Osteocyte (in vitro differentiated cells): ENCODE measurements at regions not wholly inside any gene's neighbourhood (a gene's known extent, or its start where the extent isn't known, plus 50 kb on each side); places are given as distances from the start of the nearest gene placed in this dataset.

Experiments
- DNase-seq: peaks from one replicate; pipeline ENCODE4 v3.0.0; 2021; ENCODE audit warnings: mixed read lengths; ENCODE audit not compliant: unreplicated experiment; ENCODE audit errors: extremely low spot score
- H3K27ac Mint-ChIP-seq: one replicate; pipeline ENCODE4 v1.8.0; 2021; ENCODE audit warnings: mild to moderate bottlenecking, mixed read lengths; ENCODE audit not compliant: unreplicated experiment
- H3K27me3 Mint-ChIP-seq: one replicate; pipeline ENCODE4 v1.8.0; 2021; ENCODE audit warnings: mixed read lengths; ENCODE audit not compliant: unreplicated experiment
- H3K36me3 Mint-ChIP-seq: one replicate; pipeline ENCODE4 v1.8.0; 2021; ENCODE audit warnings: mixed read lengths; ENCODE audit not compliant: unreplicated experiment
- H3K4me1 Mint-ChIP-seq: one replicate; pipeline ENCODE4 v1.8.0; 2021; ENCODE audit warnings: mixed read lengths; ENCODE audit not compliant: unreplicated experiment
- H3K4me3 Mint-ChIP-seq: one replicate; pipeline ENCODE4 v1.8.0; 2021; ENCODE audit warnings: mild to moderate bottlenecking, moderate library complexity, mixed read lengths; ENCODE audit not compliant: unreplicated experiment
- H3K9me3 Mint-ChIP-seq: one replicate; pipeline ENCODE4 v1.8.0; 2021; ENCODE audit warnings: mixed read lengths; ENCODE audit not compliant: unreplicated experiment
- TF ChIP-seq, protein P1 (sequence below): fragments of 200-600 bp; sonication (generic); IDR thresholded peaks from 2 replicates; pipeline ENCODE4 v1.5.0; 2021; ENCODE audit warnings: antibody characterized with exemption, mild to moderate bottlenecking, moderate library complexity

DNA sequence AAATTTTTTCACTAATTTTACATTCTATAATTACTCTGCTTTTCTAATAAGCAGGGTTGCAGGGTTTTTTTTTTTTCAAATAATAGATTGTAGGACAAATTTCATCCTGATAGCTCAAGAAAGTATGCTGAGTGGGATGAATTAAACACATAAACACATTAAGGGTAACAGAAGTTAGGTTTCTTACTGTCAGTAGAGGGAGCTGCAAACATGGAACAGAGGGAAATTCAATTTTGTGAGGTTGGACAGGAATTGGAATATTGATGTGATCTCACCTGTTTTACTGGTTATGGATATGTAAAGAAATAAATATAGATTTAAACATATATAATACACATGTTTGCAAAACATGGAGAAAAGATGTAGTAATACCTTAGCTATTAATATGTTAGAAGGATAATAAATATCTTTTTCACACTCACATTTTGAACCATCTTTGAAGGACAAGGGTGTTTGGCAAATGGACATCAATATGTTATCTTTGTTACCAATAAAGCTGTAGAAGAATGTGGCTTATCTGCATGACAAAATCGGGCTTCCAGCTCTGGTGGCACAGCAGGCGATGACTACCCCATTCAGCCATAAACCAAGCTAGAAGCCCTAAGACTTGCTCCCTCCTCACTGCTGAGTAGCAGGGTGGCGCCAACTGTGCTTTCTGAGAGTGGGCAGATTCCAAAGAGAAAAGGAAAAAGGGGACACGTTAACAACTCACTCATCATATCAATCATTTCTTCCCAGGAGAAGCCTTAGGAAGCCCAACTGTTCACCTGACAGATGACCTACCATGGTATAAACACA is 1257.4 kb downstream of the GATA3 start:
- no peak overlapping the region for H3K27ac Mint-ChIP-seq
- no peak for DNase-seq
- no peak overlapping the region for H3K4me3 Mint-ChIP-seq
- no peaks in the 10 kb centered on the region for H3K36me3 Mint-ChIP-seq
- no peaks in the 10 kb centered on the region for H3K27me3 Mint-ChIP-seq
- TF ChIP-seq, protein P1, sequence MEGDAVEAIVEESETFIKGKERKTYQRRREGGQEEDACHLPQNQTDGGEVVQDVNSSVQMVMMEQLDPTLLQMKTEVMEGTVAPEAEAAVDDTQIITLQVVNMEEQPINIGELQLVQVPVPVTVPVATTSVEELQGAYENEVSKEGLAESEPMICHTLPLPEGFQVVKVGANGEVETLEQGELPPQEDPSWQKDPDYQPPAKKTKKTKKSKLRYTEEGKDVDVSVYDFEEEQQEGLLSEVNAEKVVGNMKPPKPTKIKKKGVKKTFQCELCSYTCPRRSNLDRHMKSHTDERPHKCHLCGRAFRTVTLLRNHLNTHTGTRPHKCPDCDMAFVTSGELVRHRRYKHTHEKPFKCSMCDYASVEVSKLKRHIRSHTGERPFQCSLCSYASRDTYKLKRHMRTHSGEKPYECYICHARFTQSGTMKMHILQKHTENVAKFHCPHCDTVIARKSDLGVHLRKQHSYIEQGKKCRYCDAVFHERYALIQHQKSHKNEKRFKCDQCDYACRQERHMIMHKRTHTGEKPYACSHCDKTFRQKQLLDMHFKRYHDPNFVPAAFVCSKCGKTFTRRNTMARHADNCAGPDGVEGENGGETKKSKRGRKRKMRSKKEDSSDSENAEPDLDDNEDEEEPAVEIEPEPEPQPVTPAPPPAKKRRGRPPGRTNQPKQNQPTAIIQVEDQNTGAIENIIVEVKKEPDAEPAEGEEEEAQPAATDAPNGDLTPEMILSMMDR = peak; percentile 28
- H3K9me3 Mint-ChIP-seq = no peaks in the 10 kb centered on the region
- H3K4me1 Mint-ChIP-seq = no peaks in the 10 kb centered on the region

DNA sequence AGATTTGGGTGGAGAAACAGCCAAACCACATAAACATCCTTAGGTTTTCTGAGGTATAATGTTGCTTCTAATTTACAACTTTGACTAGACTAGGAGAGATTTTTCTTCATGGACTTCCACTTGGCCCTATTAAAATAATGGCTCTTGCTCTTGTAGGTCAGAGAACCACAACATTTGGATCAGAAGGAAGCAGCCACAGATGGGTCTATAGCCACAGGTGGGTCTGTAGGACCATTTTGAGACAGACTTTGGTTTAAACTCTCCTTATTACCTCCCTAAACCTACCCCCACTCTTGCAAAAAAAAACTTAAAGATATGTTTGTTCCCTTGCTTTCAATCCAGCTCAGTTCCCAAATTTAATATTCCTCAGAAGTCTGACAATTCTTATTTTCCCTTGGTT is 1260.8 kb downstream of the GATA3 start:
- H3K4me3 Mint-ChIP-seq = no peak overlapping the region
- H3K9me3 Mint-ChIP-seq = no peaks in the 10 kb centered on the region
- DNase-seq = no peak
- no peaks in the 10 kb centered on the region for H3K4me1 Mint-ChIP-seq
- TF ChIP-seq, protein P1 = no peak
- no peaks in the 10 kb centered on the region for H3K27me3 Mint-ChIP-seq
- H3K27ac Mint-ChIP-seq = no peak overlapping the region
- no peaks in the 10 kb centered on the region for H3K36me3 Mint-ChIP-seq

DNA sequence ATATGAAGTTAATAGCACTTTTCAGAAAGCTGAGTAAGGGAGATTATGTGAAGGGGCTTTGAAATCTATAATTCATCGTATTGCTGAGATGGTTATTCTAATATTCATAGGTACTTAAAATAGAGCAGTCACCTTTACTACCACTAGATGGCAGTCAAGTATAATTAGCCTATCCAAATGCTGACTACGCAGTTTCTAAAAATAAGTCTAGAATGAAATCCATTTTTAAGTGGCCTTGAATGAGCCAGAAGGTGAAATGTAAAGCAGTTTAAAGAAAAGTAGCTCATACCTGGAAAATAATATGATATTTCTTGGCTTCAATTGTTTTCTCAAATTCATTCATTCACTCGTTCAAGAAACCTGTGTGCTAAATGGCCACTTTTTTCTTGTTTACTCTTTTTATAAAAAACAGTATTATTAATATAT is 1277.1 kb downstream of the GATA3 start:
- Mint-ChIP-seq H3K36me3 (no peaks in the 10 kb centered on the region), H3K27ac (no peak overlapping the region), H3K27me3 (no peaks in the 10 kb centered on the region), H3K4me3 (no peak overlapping the region), H3K9me3 (no peaks in the 10 kb centered on the region), H3K4me1 (no peaks in the 10 kb centered on the region)
- TF ChIP-seq, protein P1 = peak; percentile 72
- no peak for DNase-seq

DNA sequence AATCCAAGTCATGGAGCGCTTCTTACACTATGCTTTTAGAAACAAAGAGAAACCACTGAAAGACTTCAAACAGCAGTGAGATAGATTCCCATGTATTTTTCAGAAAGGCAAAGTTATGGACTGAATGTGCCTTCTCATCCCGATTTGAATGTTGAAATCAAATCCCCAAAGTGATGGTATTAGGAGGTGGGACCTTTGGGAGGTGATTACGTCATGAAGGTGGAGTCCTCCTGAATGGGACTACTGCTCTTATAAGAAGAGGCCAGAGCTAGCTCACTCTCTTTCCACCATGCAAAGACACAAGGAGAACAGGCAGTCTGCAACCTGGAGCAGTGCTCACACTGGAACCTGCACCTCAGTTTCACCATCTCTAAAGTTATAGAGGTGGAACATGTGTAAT is 1279.8 kb downstream of the GATA3 start:
- no peak overlapping the region for H3K4me3 Mint-ChIP-seq
- no peaks in the 10 kb centered on the region for H3K27me3 Mint-ChIP-seq
- no peaks in the 10 kb centered on the region for H3K36me3 Mint-ChIP-seq
- TF ChIP-seq, protein P1 = no peak
- H3K4me1 Mint-ChIP-seq = no peaks in the 10 kb centered on the region
- H3K27ac Mint-ChIP-seq = no peak overlapping the region
- H3K9me3 Mint-ChIP-seq = no peaks in the 10 kb centered on the region
- no peak for DNase-seq

DNA sequence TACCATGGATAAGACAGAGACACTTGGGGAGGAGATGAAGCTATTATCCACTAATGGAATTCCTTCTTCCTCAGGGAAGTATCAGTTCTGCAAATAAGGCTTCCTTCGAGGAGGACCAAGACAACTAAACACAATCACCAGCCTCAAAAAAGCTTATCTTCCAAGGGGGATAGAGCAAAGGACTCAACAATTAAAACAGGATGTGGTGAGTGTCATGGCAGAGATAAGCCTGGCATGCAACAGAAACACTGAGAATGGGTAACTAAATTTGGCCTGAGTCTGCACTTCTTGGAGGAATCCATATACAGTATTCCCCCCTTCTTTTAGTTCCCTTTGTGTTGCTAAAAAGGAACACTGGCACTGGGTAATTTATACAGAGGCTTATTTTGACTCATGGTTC is 1285.2 kb downstream of the GATA3 start:
- peaks cover 7% of the 10 kb centered on the region for H3K27me3 Mint-ChIP-seq
- TF ChIP-seq, protein P1 = no peak
- no peaks in the 10 kb centered on the region for H3K36me3 Mint-ChIP-seq
- no peaks in the 10 kb centered on the region for H3K4me1 Mint-ChIP-seq
- no peak for DNase-seq
- H3K4me3 Mint-ChIP-seq = no peak overlapping the region
- H3K9me3 Mint-ChIP-seq = no peaks in the 10 kb centered on the region
- H3K27ac Mint-ChIP-seq = no peak overlapping the region
